ENCODE measurements at regions not wholly inside any gene's neighbourhood (a gene's known extent, or its start where the extent isn't known, plus 50 kb on each side); places are given as distances from the start of the nearest gene placed in this dataset.

DNA sequence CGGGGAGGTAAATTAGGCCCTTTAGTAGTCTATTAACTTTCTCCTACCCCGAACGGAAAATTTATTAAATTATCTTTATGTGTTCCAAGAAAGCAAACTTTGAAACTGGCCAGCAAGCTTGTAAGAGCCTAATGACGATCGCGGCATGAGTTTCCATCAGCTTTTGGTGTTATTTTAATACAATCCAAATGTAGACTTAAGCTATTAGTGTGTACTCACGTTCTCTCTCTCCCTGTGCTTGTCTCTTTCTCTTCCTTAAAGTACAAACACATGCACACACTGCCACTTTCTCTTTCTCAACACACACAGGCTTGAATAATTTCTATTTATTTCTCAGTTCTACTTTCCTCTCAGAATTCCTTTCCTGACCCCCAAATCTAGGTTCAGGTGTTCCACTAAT lies 108.8 kb upstream of the MME start:
- TF ChIP-seq TAF1 (IDR thresholded peaks at IDR 0.05; ENCODE audit: low read depth) (no peak), YY1 (IDR thresholded peaks at IDR 0.05; ENCODE audit: low read depth) (no peak), EP300 (IDR thresholded peaks at IDR 0.05; ENCODE audit: borderline replicate concordance) (no peak)
- TF ChIP-seq, protein P1, sequence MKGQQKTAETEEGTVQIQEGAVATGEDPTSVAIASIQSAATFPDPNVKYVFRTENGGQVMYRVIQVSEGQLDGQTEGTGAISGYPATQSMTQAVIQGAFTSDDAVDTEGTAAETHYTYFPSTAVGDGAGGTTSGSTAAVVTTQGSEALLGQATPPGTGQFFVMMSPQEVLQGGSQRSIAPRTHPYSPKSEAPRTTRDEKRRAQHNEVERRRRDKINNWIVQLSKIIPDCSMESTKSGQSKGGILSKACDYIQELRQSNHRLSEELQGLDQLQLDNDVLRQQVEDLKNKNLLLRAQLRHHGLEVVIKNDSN (IDR thresholded peaks at IDR 0.05) = no peak

DNA sequence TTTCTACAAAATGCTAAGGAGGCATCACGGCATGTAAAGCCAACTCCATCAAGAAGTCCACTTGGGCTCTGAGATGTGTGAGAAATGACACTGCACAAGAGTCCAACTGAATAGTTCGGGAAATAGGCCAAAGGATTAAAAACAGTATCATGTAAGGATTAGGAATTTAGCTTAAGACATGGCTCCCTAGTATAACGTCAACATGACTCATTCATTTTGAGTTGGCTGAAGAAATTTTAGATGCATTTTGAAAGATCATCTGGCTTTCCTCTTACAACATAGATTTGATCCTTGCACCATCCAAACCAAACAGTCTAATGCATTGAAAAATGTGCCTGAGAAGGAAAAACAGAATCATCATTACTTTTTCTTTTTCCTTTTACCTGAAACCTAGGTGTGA lies 109.3 kb upstream of the MME start:
- TF ChIP-seq TEAD4 (IDR thresholded peaks at IDR 0.05) = no peak
- TF ChIP-seq TCF12 (IDR thresholded peaks at IDR 0.05; ENCODE audit: low read depth) = no peak
- no peak for TF ChIP-seq NFIC (IDR thresholded peaks at IDR 0.05)
- TF ChIP-seq CREB1 (IDR thresholded peaks at IDR 0.05; ENCODE audit: low read depth) = no peak
- no peak for TF ChIP-seq RAD21 (IDR thresholded peaks at IDR 0.05; ENCODE audit: low read depth)
- TF ChIP-seq CEBPB (IDR thresholded peaks at IDR 0.05) = no peak
- TF ChIP-seq, protein P2, sequence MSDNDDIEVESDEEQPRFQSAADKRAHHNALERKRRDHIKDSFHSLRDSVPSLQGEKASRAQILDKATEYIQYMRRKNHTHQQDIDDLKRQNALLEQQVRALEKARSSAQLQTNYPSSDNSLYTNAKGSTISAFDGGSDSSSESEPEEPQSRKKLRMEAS (IDR thresholded peaks at IDR 0.05) = no peak
- TF ChIP-seq ZBTB7A (IDR thresholded peaks at IDR 0.05; ENCODE audit: low read depth) = no peak

DNA sequence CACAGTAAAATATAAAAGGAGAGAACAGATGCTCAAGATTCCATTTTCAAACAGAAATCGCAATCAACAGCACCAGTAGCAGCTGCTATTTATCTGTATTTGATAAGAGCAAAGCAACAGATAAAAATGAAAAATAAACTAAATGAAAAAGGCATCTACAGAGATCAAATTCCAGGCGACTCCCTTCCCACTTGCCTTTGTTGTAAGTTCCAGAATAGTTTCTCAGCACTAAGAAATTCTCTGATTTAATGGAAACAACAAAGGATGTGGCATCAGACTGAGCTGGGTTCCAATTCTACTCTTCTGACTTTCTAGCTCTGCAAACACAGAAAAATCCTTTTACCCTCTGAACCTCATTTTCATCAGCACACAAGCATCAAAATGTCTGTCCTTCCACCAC lies 110.8 kb upstream of the MME start:
- TF ChIP-seq EGR1 (IDR thresholded peaks at IDR 0.05) (no peak), EP300 (IDR thresholded peaks at IDR 0.05; ENCODE audit: borderline replicate concordance) (no peak), CREB1 (IDR thresholded peaks at IDR 0.05; ENCODE audit: low read depth) (no peak), ZBTB7A (IDR thresholded peaks at IDR 0.05; ENCODE audit: low read depth) (no peak), CEBPB (IDR thresholded peaks at IDR 0.05) (no peak), TAF1 (IDR thresholded peaks at IDR 0.05; ENCODE audit: low read depth) (no peak), TEAD4 (IDR thresholded peaks at IDR 0.05) (no peak), FOXM1 (IDR thresholded peaks at IDR 0.05; ENCODE audit: borderline replicate concordance, low read depth) (no peak), NFIC (IDR thresholded peaks at IDR 0.05) (no peak)
- TF ChIP-seq, protein P1 (IDR thresholded peaks at IDR 0.05) = no peak
- TF ChIP-seq, protein P3, sequence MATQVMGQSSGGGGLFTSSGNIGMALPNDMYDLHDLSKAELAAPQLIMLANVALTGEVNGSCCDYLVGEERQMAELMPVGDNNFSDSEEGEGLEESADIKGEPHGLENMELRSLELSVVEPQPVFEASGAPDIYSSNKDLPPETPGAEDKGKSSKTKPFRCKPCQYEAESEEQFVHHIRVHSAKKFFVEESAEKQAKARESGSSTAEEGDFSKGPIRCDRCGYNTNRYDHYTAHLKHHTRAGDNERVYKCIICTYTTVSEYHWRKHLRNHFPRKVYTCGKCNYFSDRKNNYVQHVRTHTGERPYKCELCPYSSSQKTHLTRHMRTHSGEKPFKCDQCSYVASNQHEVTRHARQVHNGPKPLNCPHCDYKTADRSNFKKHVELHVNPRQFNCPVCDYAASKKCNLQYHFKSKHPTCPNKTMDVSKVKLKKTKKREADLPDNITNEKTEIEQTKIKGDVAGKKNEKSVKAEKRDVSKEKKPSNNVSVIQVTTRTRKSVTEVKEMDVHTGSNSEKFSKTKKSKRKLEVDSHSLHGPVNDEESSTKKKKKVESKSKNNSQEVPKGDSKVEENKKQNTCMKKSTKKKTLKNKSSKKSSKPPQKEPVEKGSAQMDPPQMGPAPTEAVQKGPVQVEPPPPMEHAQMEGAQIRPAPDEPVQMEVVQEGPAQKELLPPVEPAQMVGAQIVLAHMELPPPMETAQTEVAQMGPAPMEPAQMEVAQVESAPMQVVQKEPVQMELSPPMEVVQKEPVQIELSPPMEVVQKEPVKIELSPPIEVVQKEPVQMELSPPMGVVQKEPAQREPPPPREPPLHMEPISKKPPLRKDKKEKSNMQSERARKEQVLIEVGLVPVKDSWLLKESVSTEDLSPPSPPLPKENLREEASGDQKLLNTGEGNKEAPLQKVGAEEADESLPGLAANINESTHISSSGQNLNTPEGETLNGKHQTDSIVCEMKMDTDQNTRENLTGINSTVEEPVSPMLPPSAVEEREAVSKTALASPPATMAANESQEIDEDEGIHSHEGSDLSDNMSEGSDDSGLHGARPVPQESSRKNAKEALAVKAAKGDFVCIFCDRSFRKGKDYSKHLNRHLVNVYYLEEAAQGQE (IDR thresholded peaks at IDR 0.05; ENCODE audit: low read depth) = no peak
- TF ChIP-seq, protein P2 (IDR thresholded peaks at IDR 0.05) = no peak

DNA sequence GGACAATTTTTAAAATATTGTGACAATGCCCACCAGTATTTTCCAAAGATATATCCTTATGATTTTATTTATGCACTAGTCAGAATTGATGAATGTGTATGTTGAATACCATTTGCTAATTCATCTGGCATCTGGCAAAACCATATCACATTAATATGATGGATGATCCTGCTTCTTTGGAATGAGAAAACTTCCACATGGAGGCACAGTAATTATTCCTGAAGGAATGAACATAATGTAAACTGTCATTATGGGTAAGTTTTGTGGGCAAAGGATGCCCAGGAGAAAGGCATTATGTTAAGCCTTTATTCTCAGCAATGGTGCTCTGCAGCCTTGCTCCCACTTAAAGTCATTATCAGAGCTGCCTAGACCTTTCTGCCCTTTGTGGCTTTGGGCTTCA lies 113.0 kb upstream of the MME start:
- no peak for TF ChIP-seq CREB1 (IDR thresholded peaks at IDR 0.05; ENCODE audit: low read depth)
- no peak for TF ChIP-seq TAF1 (IDR thresholded peaks at IDR 0.05; ENCODE audit: low read depth)
- TF ChIP-seq TCF12 (IDR thresholded peaks at IDR 0.05; ENCODE audit: low read depth) = no peak
- no peak for TF ChIP-seq CEBPB (IDR thresholded peaks at IDR 0.05)
- TF ChIP-seq, protein P3 (IDR thresholded peaks at IDR 0.05; ENCODE audit: low read depth) = no peak
- TF ChIP-seq, protein P2 (IDR thresholded peaks at IDR 0.05) = no peak
- TF ChIP-seq TEAD4 (IDR thresholded peaks at IDR 0.05) = no peak
- TF ChIP-seq EP300 (IDR thresholded peaks at IDR 0.05; ENCODE audit: borderline replicate concordance) = no peak
- TF ChIP-seq, protein P1 (IDR thresholded peaks at IDR 0.05) = no peak
- TF ChIP-seq EGR1 (IDR thresholded peaks at IDR 0.05) = no peak
- TF ChIP-seq YY1 (IDR thresholded peaks at IDR 0.05; ENCODE audit: low read depth) = no peak
- no peak for TF ChIP-seq RAD21 (IDR thresholded peaks at IDR 0.05; ENCODE audit: low read depth)

DNA sequence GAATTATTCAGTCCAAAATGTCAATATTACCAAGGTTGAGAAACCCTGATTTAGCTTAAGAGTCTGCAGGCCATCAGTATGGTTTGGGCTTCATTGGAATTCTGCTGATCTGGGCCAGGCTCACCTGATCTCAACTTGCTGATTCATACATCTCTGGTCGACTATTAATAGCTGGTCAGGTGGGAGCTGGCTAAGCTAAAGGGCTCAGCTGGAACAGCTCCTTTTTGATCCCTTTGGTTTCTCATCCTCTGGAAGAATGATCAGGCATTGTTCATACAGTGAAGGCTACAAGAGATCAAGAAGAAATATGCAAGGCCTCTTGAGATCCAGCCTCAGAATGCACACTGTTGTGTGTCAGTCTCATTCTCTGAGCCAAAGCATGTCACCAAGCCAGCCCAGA lies 123.3 kb upstream of the MME start:
- TF ChIP-seq TEAD4 (IDR thresholded peaks at IDR 0.05) = no peak

DNA sequence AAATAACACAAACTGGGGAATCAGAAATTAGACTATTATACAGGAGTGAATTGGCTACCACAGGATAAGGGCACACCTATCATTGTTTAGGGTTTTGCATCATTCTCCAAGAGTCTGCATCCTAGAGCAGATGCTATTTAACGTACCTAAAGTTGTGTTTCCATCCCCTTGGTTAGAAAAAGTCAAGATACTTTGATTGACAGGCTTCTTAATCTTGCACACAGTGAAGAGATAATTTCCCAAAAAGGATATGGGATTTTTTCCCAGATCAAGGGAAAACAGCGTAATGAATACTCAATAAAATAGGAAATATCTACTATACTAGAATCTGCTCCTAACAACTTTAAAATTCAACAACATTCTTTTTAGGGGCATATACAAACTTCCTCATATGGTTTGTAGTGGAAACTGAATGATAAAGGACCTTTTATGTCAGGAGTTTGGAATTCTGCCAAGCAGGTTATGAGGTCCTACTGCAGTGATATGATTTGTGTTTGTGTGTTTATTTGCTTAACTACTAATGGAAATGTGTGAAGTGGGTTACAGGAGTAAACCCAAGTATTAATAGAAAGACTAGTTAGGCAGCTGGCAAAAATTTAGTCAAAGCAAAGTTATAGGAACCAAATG lies 124.1 kb upstream of the MME start:
- TF ChIP-seq ZBTB7A (IDR thresholded peaks at IDR 0.05; ENCODE audit: low read depth) (no peak), TEAD4 (IDR thresholded peaks at IDR 0.05) (no peak)
- TF ChIP-seq, protein P3 (IDR thresholded peaks at IDR 0.05; ENCODE audit: low read depth) = no peak
